Glutamatergic neuron (in vitro differentiated cells): ENCODE measurements at regions not wholly inside any gene's neighbourhood (a gene's known extent, or its start where the extent isn't known, plus 50 kb on each side); places are given as distances from the start of the nearest gene placed in this dataset.
"Not testable (repeated sequence)": the region's sequence is repeated elsewhere in the genome, so short reads cannot be mapped to it uniquely, and the experiment has no call there.

Experiments used
- DNase-seq: peaks from one replicate; pipeline ENCODE4 v3.0.0; 2022
- H3K27ac Mint-ChIP-seq: one replicate; pipeline ENCODE4 v1.8.0; 2020; ENCODE audit warnings: mild to moderate bottlenecking, mixed read lengths, inconsistent platforms; ENCODE audit not compliant: unreplicated experiment
- H3K27me3 Mint-ChIP-seq: one replicate; pipeline ENCODE4 v1.8.0; 2020; ENCODE audit warnings: mild to moderate bottlenecking, moderate library complexity, mixed read lengths, inconsistent platforms; ENCODE audit not compliant: unreplicated experiment
- H3K36me3 Mint-ChIP-seq: one replicate; pipeline ENCODE4 v1.8.0; 2020; ENCODE audit warnings: mild to moderate bottlenecking, mixed read lengths, inconsistent platforms; ENCODE audit not compliant: unreplicated experiment
- H3K4me1 Mint-ChIP-seq: one replicate; pipeline ENCODE4 v1.8.0; 2020; ENCODE audit warnings: mild to moderate bottlenecking, low read depth, mixed read lengths, inconsistent platforms; ENCODE audit not compliant: unreplicated experiment
- H3K4me3 Mint-ChIP-seq: one replicate; pipeline ENCODE4 v1.8.0; 2020; ENCODE audit warnings: mild to moderate bottlenecking, mixed read lengths, inconsistent platforms; ENCODE audit not compliant: unreplicated experiment
- H3K9me3 Mint-ChIP-seq: one replicate; pipeline ENCODE4 v1.8.0; 2020; ENCODE audit warnings: mild to moderate bottlenecking, moderate library complexity, mixed read lengths, inconsistent platforms; ENCODE audit not compliant: unreplicated experiment
- TF ChIP-seq, protein P1 (sequence below): fragments of 200-600 bp; sonication (generic); IDR thresholded peaks from one replicate; pipeline ENCODE4 v1.5.0; 2021; ENCODE audit not compliant: partially characterized antibody, unreplicated experiment

- H3K27ac Mint-ChIP-seq, result not testable (repeated sequence)
Observed at GRCh38 chr15:30723540-30724175, 97.7 kb downstream of the ARHGAP11B start.

DNA sequence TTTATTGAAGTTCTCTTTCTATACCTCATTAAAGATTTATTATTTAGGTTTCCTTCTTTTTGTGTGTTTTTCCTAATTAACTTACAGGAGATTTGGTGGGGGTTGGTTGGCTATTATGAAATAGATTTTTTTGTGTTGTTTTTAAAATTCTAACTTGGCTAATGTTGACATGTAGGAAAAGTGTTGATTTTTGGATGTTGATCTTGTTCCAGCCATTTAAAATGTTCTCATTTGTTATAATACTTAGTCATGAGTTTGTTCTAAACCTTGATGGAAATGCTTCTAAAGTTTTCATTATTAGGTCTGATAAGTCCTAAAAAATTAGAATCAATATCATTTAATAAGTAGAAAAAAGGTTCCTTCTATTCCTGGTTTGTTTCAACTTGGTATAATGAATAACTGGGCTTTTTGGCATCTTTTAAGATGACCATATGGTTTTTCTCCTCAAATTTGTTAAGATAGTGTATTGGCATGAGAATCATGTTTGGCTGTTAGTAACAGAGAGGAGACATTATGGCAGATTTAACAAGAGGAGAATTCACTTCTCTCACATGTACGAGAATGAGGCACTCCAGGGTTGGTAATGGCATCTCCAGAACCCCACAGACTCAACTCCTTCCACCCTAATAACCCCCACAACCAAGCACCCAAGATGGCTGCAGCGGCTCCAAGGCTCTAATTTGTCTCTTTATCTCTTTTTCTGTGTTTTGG, 104.1 kb downstream of the ARHGAP11B start:
- not testable (repeated sequence) for H3K4me1 Mint-ChIP-seq, H3K36me3 Mint-ChIP-seq, DNase-seq, H3K27me3 Mint-ChIP-seq, H3K4me3 Mint-ChIP-seq, H3K27ac Mint-ChIP-seq, H3K9me3 Mint-ChIP-seq

More at GRCh38 chr15:30723540-30724175, 97.7 kb downstream of the ARHGAP11B start:
- not testable (repeated sequence) for H3K4me1 Mint-ChIP-seq, DNase-seq, H3K27me3 Mint-ChIP-seq, H3K9me3 Mint-ChIP-seq, H3K4me3 Mint-ChIP-seq, H3K36me3 Mint-ChIP-seq

GRCh38 chr15:30730633-30731032, 104.7 kb downstream of the ARHGAP11B start:
- H3K9me3 Mint-ChIP-seq, result not testable (repeated sequence)

DNA sequence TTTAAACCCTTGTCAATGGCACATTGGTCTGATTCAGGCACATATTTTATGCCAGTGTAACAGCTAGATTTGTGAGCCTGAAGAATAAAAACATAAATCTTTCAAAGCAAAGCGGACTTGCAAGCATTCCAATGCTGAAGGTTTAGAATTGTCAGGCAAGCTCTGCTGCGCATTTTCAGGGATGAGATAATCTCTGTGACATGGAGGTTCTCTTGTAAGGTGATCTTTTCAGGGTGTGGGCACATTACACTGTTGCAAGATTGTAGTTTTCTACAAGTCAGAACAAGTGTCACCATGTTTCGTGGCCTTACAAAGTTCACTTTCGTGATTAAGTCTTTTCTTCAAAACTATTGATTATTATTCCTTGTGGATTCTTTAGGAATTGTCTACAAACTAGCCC, 106.2 kb downstream of the ARHGAP11B start:
- DNase-seq, H3K9me3 Mint-ChIP-seq, H3K36me3 Mint-ChIP-seq, H3K27me3 Mint-ChIP-seq, H3K4me1 Mint-ChIP-seq, H3K4me3 Mint-ChIP-seq, H3K27ac Mint-ChIP-seq: not testable (repeated sequence)

More at GRCh38 chr15:30730633-30731032, 104.7 kb downstream of the ARHGAP11B start:
- H3K4me3 Mint-ChIP-seq, H3K27ac Mint-ChIP-seq, H3K27me3 Mint-ChIP-seq, H3K4me1 Mint-ChIP-seq, DNase-seq, H3K36me3 Mint-ChIP-seq: not testable (repeated sequence)

- H3K4me1 Mint-ChIP-seq, H3K27ac Mint-ChIP-seq, H3K4me3 Mint-ChIP-seq, H3K9me3 Mint-ChIP-seq, DNase-seq, H3K27me3 Mint-ChIP-seq: not testable (repeated sequence)
- peaks cover 14% of the 10 kb centered on the region for H3K36me3 Mint-ChIP-seq
Observed at GRCh38 chr15:30735884-30736564, 110.1 kb downstream of the ARHGAP11B start.

DNA sequence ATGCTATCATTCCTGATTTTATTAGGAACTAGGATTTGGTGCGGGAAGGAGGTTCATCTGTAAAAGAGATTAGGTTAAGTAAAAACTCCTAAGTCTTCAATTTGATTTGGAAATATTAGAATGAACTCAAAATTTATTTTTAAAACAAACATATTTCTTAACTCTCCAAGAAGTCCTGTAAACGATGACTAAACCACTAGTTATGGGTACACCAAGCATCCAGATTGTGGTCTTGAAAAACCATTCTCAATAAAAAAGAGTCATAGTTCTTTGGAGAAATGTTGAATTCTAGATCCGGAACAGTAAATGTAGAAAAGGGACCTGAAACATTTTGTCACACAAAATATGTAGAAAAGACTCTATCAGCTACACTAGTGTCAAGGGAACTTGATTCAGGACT, 116.9 kb downstream of the ARHGAP11B start:
- H3K9me3 Mint-ChIP-seq, H3K27ac Mint-ChIP-seq, H3K36me3 Mint-ChIP-seq, DNase-seq, H3K27me3 Mint-ChIP-seq, H3K4me1 Mint-ChIP-seq, H3K4me3 Mint-ChIP-seq: not testable (repeated sequence)

GRCh38 chr15:30749048-30749447, 123.1 kb downstream of the ARHGAP11B start:
- H3K27ac Mint-ChIP-seq, H3K4me1 Mint-ChIP-seq, DNase-seq, H3K4me3 Mint-ChIP-seq, H3K27me3 Mint-ChIP-seq, H3K9me3 Mint-ChIP-seq, H3K36me3 Mint-ChIP-seq: not testable (repeated sequence)

GRCh38 chr15:30755036-30755687, 129.2 kb downstream of the ARHGAP11B start:
- not testable (repeated sequence) for H3K27me3 Mint-ChIP-seq, H3K36me3 Mint-ChIP-seq, H3K4me1 Mint-ChIP-seq

DNA sequence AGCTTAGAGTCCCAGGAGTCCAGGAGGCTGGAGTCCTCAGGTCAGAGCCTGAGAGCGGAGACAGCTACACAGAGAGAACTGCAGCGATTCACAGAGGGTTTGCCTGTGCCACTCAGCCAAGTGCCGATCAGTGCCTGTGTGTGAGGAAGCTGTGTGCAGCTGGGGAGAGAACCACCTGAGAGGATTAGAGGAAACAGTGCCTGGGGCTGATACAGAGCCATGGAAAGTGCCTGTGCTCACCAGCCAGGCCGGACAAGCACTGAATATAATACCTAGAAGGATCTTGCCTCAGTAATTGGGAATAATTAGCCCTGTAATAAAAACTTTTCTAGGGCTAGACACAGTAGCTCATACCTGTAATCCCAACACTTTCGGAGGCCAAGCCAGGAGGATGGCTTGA, 134.7 kb downstream of the ARHGAP11B start:
- not testable (repeated sequence) for DNase-seq, H3K9me3 Mint-ChIP-seq, H3K27ac Mint-ChIP-seq, H3K4me1 Mint-ChIP-seq, H3K4me3 Mint-ChIP-seq, H3K36me3 Mint-ChIP-seq, H3K27me3 Mint-ChIP-seq

More at GRCh38 chr15:30755036-30755687, 129.2 kb downstream of the ARHGAP11B start:
- TF ChIP-seq, protein P1, sequence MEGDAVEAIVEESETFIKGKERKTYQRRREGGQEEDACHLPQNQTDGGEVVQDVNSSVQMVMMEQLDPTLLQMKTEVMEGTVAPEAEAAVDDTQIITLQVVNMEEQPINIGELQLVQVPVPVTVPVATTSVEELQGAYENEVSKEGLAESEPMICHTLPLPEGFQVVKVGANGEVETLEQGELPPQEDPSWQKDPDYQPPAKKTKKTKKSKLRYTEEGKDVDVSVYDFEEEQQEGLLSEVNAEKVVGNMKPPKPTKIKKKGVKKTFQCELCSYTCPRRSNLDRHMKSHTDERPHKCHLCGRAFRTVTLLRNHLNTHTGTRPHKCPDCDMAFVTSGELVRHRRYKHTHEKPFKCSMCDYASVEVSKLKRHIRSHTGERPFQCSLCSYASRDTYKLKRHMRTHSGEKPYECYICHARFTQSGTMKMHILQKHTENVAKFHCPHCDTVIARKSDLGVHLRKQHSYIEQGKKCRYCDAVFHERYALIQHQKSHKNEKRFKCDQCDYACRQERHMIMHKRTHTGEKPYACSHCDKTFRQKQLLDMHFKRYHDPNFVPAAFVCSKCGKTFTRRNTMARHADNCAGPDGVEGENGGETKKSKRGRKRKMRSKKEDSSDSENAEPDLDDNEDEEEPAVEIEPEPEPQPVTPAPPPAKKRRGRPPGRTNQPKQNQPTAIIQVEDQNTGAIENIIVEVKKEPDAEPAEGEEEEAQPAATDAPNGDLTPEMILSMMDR, result peak; percentile 57
- not testable (repeated sequence) for H3K4me3 Mint-ChIP-seq, H3K27ac Mint-ChIP-seq, H3K9me3 Mint-ChIP-seq
- peak; percentile 89 for DNase-seq

- not testable (repeated sequence) for H3K27me3 Mint-ChIP-seq, DNase-seq, H3K9me3 Mint-ChIP-seq, H3K4me3 Mint-ChIP-seq, H3K4me1 Mint-ChIP-seq, H3K36me3 Mint-ChIP-seq, H3K27ac Mint-ChIP-seq
Observed at GRCh38 chr15:30761365-30761764, 135.4 kb downstream of the ARHGAP11B start.
